ENCODE measurements at regions not wholly inside any gene's neighbourhood (a gene's known extent, or its start where the extent isn't known, plus 50 kb on each side); places are given as distances from the start of the nearest gene placed in this dataset.
A peak's percentile ranks its signal among the peaks of the same experiment; 100 is the strongest.
"Not testable (repeated sequence)": the region's sequence is repeated elsewhere in the genome, so short reads cannot be mapped to it uniquely, and the experiment has no call there.

- Mint-ChIP-seq H3K27ac (ENCODE audit: unreplicated experiment) (no peak overlapping the region), H3K9me3 (no peaks in the 10 kb centered on the region), H3K4me1 (peaks cover 10% of the 10 kb centered on the region), H3K36me3 (ENCODE audit: low read depth) (no peaks in the 10 kb centered on the region), H3K27me3 (ENCODE audit: low read depth) (peaks cover 28% of the 10 kb centered on the region), H3K4me3 (no peak overlapping the region)
- DNase-seq (ENCODE audit: low read depth, low spot score): no peak
- no peak for TF ChIP-seq CTCF (conservative IDR thresholded peaks at IDR 0.05)
These were observed 70.2 kb upstream of the CREB3L1 start for GRCh38 chr11:46207270-46207669.

GRCh38 chr11:46204415-46204814, 73.0 kb upstream of the CREB3L1 start:
- not testable (repeated sequence) for H3K36me3 Mint-ChIP-seq (ENCODE audit: low read depth); H3K4me1 Mint-ChIP-seq; H3K27ac Mint-ChIP-seq (ENCODE audit: unreplicated experiment); H3K9me3 Mint-ChIP-seq; DNase-seq (ENCODE audit: low read depth, low spot score); H3K4me3 Mint-ChIP-seq
- H3K27me3 Mint-ChIP-seq (ENCODE audit: low read depth): peaks cover 27% of the 10 kb centered on the region

- no peaks in the 10 kb centered on the region for H3K36me3 Mint-ChIP-seq (ENCODE audit: low read depth)
- peak overlapping the region; percentile 54 for H3K27ac Mint-ChIP-seq (ENCODE audit: unreplicated experiment)
- TF ChIP-seq CTCF (conservative IDR thresholded peaks at IDR 0.05): no peak
- H3K4me3 Mint-ChIP-seq: no peak overlapping the region
- peaks cover 7% of the 10 kb centered on the region for H3K4me1 Mint-ChIP-seq
- H3K27me3 Mint-ChIP-seq (ENCODE audit: low read depth): peaks cover 27% of the 10 kb centered on the region
- H3K9me3 Mint-ChIP-seq: no peaks in the 10 kb centered on the region
- DNase-seq (ENCODE audit: low read depth, low spot score): no peak
These were observed 73.7 kb upstream of the CREB3L1 start for GRCh38 chr11:46203746-46204145.

- no peaks in the 10 kb centered on the region for H3K9me3 Mint-ChIP-seq
- H3K4me3 Mint-ChIP-seq: no peak overlapping the region
- no peak for DNase-seq (ENCODE audit: low read depth, low spot score)
- no peaks in the 10 kb centered on the region for H3K36me3 Mint-ChIP-seq (ENCODE audit: low read depth)
- no peak for TF ChIP-seq CTCF (conservative IDR thresholded peaks at IDR 0.05)
- H3K27me3 Mint-ChIP-seq (ENCODE audit: low read depth): peaks cover 34% of the 10 kb centered on the region
- H3K4me1 Mint-ChIP-seq: peaks cover 7% of the 10 kb centered on the region
- H3K27ac Mint-ChIP-seq (ENCODE audit: unreplicated experiment): no peak overlapping the region
These were observed 74.6 kb upstream of the CREB3L1 start for GRCh38 chr11:46202696-46203391.

- H3K36me3 Mint-ChIP-seq (ENCODE audit: low read depth): no peaks in the 10 kb centered on the region
- no peak for DNase-seq (ENCODE audit: low read depth, low spot score)
- H3K4me3 Mint-ChIP-seq: no peak overlapping the region
- H3K27me3 Mint-ChIP-seq (ENCODE audit: low read depth): peaks cover 33% of the 10 kb centered on the region
- peak overlapping the region; percentile 85 for H3K27ac Mint-ChIP-seq (ENCODE audit: unreplicated experiment)
- H3K9me3 Mint-ChIP-seq: no peaks in the 10 kb centered on the region
- TF ChIP-seq CTCF (conservative IDR thresholded peaks at IDR 0.05): no peak
- peaks cover 7% of the 10 kb centered on the region for H3K4me1 Mint-ChIP-seq
These were observed 75.3 kb upstream of the CREB3L1 start for GRCh38 chr11:46202149-46202548.

GRCh38 chr11:46200537-46201281, 76.8 kb upstream of the CREB3L1 start:
- no peaks in the 10 kb centered on the region for H3K36me3 Mint-ChIP-seq (ENCODE audit: low read depth)
- no peak overlapping the region for H3K4me3 Mint-ChIP-seq
- peaks cover 7% of the 10 kb centered on the region for H3K4me1 Mint-ChIP-seq
- peaks cover 43% of the 10 kb centered on the region for H3K27me3 Mint-ChIP-seq (ENCODE audit: low read depth)
- DNase-seq (ENCODE audit: low read depth, low spot score): no peak
- no peaks in the 10 kb centered on the region for H3K9me3 Mint-ChIP-seq
- no peak overlapping the region for H3K27ac Mint-ChIP-seq (ENCODE audit: unreplicated experiment)
- no peak for TF ChIP-seq CTCF (conservative IDR thresholded peaks at IDR 0.05)
